ENCODE measurements at regions not wholly inside any gene's neighbourhood (a gene's known extent, or its start where the extent isn't known, plus 50 kb on each side); places are given as distances from the start of the nearest gene placed in this dataset.

DNA sequence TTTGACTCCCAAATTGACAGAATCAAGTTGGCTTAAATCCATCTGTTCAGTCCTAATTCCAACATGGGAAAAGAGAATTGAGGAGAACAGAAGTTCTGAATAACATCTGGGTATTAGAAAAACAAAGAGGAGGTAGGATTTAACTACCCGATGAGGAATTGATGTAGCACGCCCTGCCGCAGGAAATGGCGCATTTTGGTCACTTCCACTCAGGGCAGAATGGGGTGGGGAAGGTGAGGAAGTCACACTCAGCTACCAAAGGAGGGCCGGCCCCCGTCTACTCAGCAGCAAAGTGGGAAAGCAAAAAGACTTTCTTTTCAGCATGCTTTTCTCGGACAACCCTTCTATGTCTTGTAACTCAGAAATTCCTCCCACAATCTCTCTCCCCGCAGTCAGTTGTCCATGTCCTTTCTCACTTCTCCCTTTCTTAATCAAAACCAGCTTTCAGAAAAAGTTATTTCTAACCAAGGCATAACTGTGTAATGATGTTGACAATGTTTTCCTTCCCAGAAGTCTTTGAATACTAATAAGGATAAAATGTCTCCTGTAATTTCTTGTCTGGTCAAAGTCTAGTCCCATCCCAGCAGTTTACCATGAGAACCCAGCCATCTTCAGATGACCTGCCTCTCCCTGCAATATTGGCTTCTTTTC is 60.5 kb upstream of the SIPA1L2 start:
- Histone ChIP-seq H3K4me1 (ENCODE audit: insufficient read depth, low read length) (no peaks in the 10 kb centered on the region), H3K9me3 (ENCODE audit: insufficient read depth, low read length, severe bottlenecking) (no peaks in the 10 kb centered on the region), H3K4me2 (ENCODE audit: insufficient read depth, low read length) (no peak overlapping the region), H4K20me1 (ENCODE audit: insufficient read depth, low read length) (no peaks in the 10 kb centered on the region), H3K27ac (ENCODE audit: low read length) (no peak overlapping the region), H3K4me3 (ENCODE audit: low read depth in 1 of 2, low read length in 2 of 2) (no peak overlapping the region), H3K9ac (ENCODE audit: low read depth, low read length) (no peak overlapping the region), H2AFZ (ENCODE audit: low read depth, low read length) (no peak overlapping the region), H3K27me3 (ENCODE audit: insufficient read depth, low read length, poor library complexity) (no peaks in the 10 kb centered on the region), H3K79me2 (ENCODE audit: insufficient read depth, low read length) (no peaks in the 10 kb centered on the region), H3K36me3 (ENCODE audit: insufficient read depth, low read length) (no peaks in the 10 kb centered on the region)
- TF ChIP-seq, protein P1, sequence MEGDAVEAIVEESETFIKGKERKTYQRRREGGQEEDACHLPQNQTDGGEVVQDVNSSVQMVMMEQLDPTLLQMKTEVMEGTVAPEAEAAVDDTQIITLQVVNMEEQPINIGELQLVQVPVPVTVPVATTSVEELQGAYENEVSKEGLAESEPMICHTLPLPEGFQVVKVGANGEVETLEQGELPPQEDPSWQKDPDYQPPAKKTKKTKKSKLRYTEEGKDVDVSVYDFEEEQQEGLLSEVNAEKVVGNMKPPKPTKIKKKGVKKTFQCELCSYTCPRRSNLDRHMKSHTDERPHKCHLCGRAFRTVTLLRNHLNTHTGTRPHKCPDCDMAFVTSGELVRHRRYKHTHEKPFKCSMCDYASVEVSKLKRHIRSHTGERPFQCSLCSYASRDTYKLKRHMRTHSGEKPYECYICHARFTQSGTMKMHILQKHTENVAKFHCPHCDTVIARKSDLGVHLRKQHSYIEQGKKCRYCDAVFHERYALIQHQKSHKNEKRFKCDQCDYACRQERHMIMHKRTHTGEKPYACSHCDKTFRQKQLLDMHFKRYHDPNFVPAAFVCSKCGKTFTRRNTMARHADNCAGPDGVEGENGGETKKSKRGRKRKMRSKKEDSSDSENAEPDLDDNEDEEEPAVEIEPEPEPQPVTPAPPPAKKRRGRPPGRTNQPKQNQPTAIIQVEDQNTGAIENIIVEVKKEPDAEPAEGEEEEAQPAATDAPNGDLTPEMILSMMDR (IDR thresholded peaks at IDR 0.05; ENCODE audit: borderline replicate concordance, extremely low read depth, low read length, poor library complexity, severe bottlenecking) = no peak
- TF ChIP-seq EZH2 (IDR thresholded peaks at IDR 0.05; ENCODE audit: borderline replicate concordance, low read depth, low read length, severe bottlenecking) = no peak
- ATAC-seq (ENCODE audit: insufficient read depth, low read depth) = no peak
- DNase-seq = no peak

- H3K9me3 ChIP-seq (ENCODE audit: insufficient read depth, low read length, severe bottlenecking) = no peaks in the 10 kb centered on the region
- no peak overlapping the region for H3K4me2 ChIP-seq (ENCODE audit: insufficient read depth, low read length)
- no peaks in the 10 kb centered on the region for H4K20me1 ChIP-seq (ENCODE audit: insufficient read depth, low read length)
- H3K9ac ChIP-seq (ENCODE audit: low read depth, low read length) = no peak overlapping the region
- ATAC-seq (ENCODE audit: insufficient read depth, low read depth) = no peak
- H3K36me3 ChIP-seq (ENCODE audit: insufficient read depth, low read length) = no peaks in the 10 kb centered on the region
- H3K27ac ChIP-seq (ENCODE audit: low read length) = no peak overlapping the region
- H3K79me2 ChIP-seq (ENCODE audit: insufficient read depth, low read length) = no peaks in the 10 kb centered on the region
- H3K27me3 ChIP-seq (ENCODE audit: insufficient read depth, low read length, poor library complexity) = no peaks in the 10 kb centered on the region
- H3K4me1 ChIP-seq (ENCODE audit: insufficient read depth, low read length) = no peaks in the 10 kb centered on the region
- TF ChIP-seq, protein P1 (IDR thresholded peaks at IDR 0.05; ENCODE audit: borderline replicate concordance, extremely low read depth, low read length, poor library complexity, severe bottlenecking) = no peak
- TF ChIP-seq EZH2 (IDR thresholded peaks at IDR 0.05; ENCODE audit: borderline replicate concordance, low read depth, low read length, severe bottlenecking) = no peak
- DNase-seq = no peak
- no peak overlapping the region for H3K4me3 ChIP-seq (ENCODE audit: low read depth in 1 of 2, low read length in 2 of 2)
- H2AFZ ChIP-seq (ENCODE audit: low read depth, low read length) = no peak overlapping the region
These were observed 64.5 kb upstream of the SIPA1L2 start for GRCh38 chr1:232694475-232694874.

- H3K27me3 ChIP-seq (ENCODE audit: insufficient read depth, low read length, poor library complexity) = no peaks in the 10 kb centered on the region
- H3K4me1 ChIP-seq (ENCODE audit: insufficient read depth, low read length) = no peaks in the 10 kb centered on the region
- H3K27ac ChIP-seq (ENCODE audit: low read length) = no peak overlapping the region
- DNase-seq (no peak), ATAC-seq (ENCODE audit: insufficient read depth, low read depth) (no peak)
- H3K4me3 ChIP-seq (ENCODE audit: low read depth in 1 of 2, low read length in 2 of 2) = no peak overlapping the region
- no peak overlapping the region for H2AFZ ChIP-seq (ENCODE audit: low read depth, low read length)
- H3K79me2 ChIP-seq (ENCODE audit: insufficient read depth, low read length) = no peaks in the 10 kb centered on the region
- no peak overlapping the region for H3K9ac ChIP-seq (ENCODE audit: low read depth, low read length)
- H4K20me1 ChIP-seq (ENCODE audit: insufficient read depth, low read length) = no peaks in the 10 kb centered on the region
- no peaks in the 10 kb centered on the region for H3K36me3 ChIP-seq (ENCODE audit: insufficient read depth, low read length)
- no peaks in the 10 kb centered on the region for H3K9me3 ChIP-seq (ENCODE audit: insufficient read depth, low read length, severe bottlenecking)
- TF ChIP-seq, protein P1 (IDR thresholded peaks at IDR 0.05; ENCODE audit: borderline replicate concordance, extremely low read depth, low read length, poor library complexity, severe bottlenecking) = no peak
- TF ChIP-seq EZH2 (IDR thresholded peaks at IDR 0.05; ENCODE audit: borderline replicate concordance, low read depth, low read length, severe bottlenecking) = no peak
- H3K4me2 ChIP-seq (ENCODE audit: insufficient read depth, low read length) = no peak overlapping the region
These were observed 65.9 kb upstream of the SIPA1L2 start for GRCh38 chr1:232695621-232696385.
